Stimulated activated CD4-positive, alpha-beta T cell treated with anti-CD3 and anti-CD28 coated beads, TNF-alpha, amount 100 ng/mL, for 24 hours (primary cell): ENCODE measurements at regions not wholly inside any gene's neighbourhood (a gene's known extent, or its start where the extent isn't known, plus 50 kb on each side); places are given as distances from the start of the nearest gene placed in this dataset.
"Not testable (repeated sequence)": the region's sequence is repeated elsewhere in the genome, so short reads cannot be mapped to it uniquely, and the experiment has no call there.

ENCODE experiments used
- DNase-seq, 3 experiments: peaks; one replicate each; pipeline ENCODE4 v3.0.0-alpha.2; 2020; ENCODE audit warnings: low read depth in 3 of 3

GRCh38 chr7:155377071-155377837 is 79.6 kb downstream of the INSIG1 start:
- no peak for DNase-seq

- no peak for DNase-seq
These were observed 79.9 kb upstream of the EN2 start for GRCh38 chr7:155377838-155378579.

GRCh38 chr7:155378580-155378934 is 79.4 kb upstream of the EN2 start:
- no peak for DNase-seq

GRCh38 chr7:155378959-155379871 is 78.7 kb upstream of the EN2 start:
- no peak for DNase-seq

GRCh38 chr7:155380221-155380861 is 77.6 kb upstream of the EN2 start:
- DNase-seq, result peak; percentile 54 to 76 (median 63)

- no peak for DNase-seq
These were observed 76.7 kb upstream of the EN2 start for GRCh38 chr7:155380976-155381851.

GRCh38 chr7:155381852-155382801 is 75.8 kb upstream of the EN2 start:
- DNase-seq, result no peak

- DNase-seq, result no peak
These were observed 75.1 kb upstream of the EN2 start for GRCh38 chr7:155382802-155383171.

GRCh38 chr7:155383756-155384491 is 74.0 kb upstream of the EN2 start:
- DNase-seq, result no peak

- DNase-seq, result no peak
These were observed 73.2 kb upstream of the EN2 start for GRCh38 chr7:155384751-155385150.

- not testable (repeated sequence) for DNase-seq
These were observed 72.7 kb upstream of the EN2 start for GRCh38 chr7:155385182-155385581.

GRCh38 chr7:155386608-155387007 is 71.3 kb upstream of the EN2 start:
- DNase-seq, result no peak

- DNase-seq, result no peak
These were observed 70.8 kb upstream of the EN2 start for GRCh38 chr7:155387066-155387620.

- DNase-seq, result no peak
These were observed 69.4 kb upstream of the EN2 start for GRCh38 chr7:155388561-155388960.

GRCh38 chr7:155391414-155391813 is 66.5 kb upstream of the EN2 start:
- DNase-seq, result no peak

- no peak for DNase-seq
These were observed 65.0 kb upstream of the EN2 start for GRCh38 chr7:155392726-155393570.

GRCh38 chr7:155394413-155394812 is 63.5 kb upstream of the EN2 start:
- no peak for DNase-seq
